ENCODE measurements at regions not wholly inside any gene's neighbourhood (a gene's known extent, or its start where the extent isn't known, plus 50 kb on each side); places are given as distances from the start of the nearest gene placed in this dataset.

DNA sequence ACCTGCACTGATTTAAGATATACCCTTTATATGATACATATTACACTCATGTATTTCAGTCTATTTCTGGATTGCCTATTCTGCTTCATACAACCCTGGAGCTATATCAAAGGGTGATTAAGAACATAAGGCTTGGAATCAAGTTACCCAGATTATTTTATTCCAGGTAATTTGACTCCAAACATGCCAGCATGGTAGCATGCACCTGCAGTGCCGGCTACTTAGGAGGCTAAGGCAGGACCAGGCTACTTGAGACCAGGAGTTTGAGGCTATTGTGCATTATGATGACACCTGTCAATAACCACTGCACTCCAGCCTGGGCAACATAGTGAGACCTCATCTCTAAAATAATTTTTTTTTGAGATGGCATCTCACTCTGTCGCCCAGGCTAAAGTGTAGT, 50.4 kb upstream of the NEO1 start:
- H3K4me3 ChIP-seq, result no peak overlapping the region
- DNase-seq, result no peak
- H3K4me1 ChIP-seq, result no peaks in the 10 kb centered on the region
- H3K36me3 ChIP-seq, result no peaks in the 10 kb centered on the region
- no peak overlapping the region for H3K27ac ChIP-seq
- peaks cover 11% of the 10 kb centered on the region for H3K27me3 ChIP-seq
- no peaks in the 10 kb centered on the region for H3K9me3 ChIP-seq (replicated peaks)

DNA sequence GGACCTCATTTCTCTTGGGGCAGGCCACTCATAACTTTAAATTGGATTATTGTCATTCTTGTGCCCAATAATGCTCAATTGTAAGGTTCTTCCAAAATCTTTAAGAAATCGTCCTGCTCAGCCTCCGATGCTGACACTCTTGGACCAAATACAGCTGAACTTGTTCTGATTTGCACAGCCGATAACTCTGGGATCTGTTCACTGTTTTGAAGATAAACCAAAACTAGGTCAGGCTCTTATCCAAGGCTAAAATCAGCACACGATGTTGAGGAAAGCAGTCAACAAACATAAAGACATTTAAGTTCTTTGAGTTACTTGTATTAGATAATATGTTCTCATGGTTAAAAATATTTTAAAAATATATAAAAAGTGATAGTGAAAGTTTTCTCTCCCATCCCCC, 52.0 kb upstream of the NEO1 start:
- Histone ChIP-seq H3K4me1 (no peaks in the 10 kb centered on the region), H3K27me3 (peaks cover 4% of the 10 kb centered on the region; the same call in 1 of the 2 replicates), H3K27ac (no peak overlapping the region), H3K36me3 (no peaks in the 10 kb centered on the region), H3K9me3 (replicated peaks) (no peaks in the 10 kb centered on the region), H3K4me3 (no peak overlapping the region)
- DNase-seq, result no peak

DNA sequence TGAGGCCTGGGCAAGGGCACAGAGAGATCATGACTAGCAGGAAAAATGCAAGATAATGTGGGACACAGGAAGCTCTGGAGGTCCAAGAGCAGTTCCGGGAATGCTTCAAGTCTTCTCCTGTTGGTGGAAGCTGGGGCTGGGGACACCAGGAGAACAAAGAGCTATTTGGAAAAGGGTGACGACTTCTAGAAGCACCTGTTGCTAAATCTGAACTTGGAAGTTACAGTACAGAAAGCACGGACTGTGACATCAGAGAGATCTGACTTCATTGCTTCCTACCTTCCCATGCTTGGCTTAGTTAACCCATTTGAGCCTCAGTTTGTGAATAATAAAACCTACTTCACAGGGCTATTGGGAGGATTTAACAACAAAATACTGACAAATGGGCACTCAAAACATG, 52.7 kb upstream of the NEO1 start:
- Histone ChIP-seq H3K4me3 (no peak overlapping the region), H3K36me3 (no peaks in the 10 kb centered on the region), H3K4me1 (no peaks in the 10 kb centered on the region), H3K27ac (no peak overlapping the region), H3K9me3 (replicated peaks) (no peaks in the 10 kb centered on the region), H3K27me3 (peaks cover 7% of the 10 kb centered on the region; the same call in 1 of the 2 replicates)
- peak in 1 of 2 experiments; percentile 1 for DNase-seq

- DNase-seq, result no peak
- H3K36me3 ChIP-seq, result no peaks in the 10 kb centered on the region
- H3K27ac ChIP-seq, result no peak overlapping the region
- H3K4me1 ChIP-seq, result no peaks in the 10 kb centered on the region
- peaks cover 7% of the 10 kb centered on the region; the same call in 1 of the 2 replicates for H3K27me3 ChIP-seq
- no peak overlapping the region for H3K4me3 ChIP-seq
- no peaks in the 10 kb centered on the region for H3K9me3 ChIP-seq (replicated peaks)
These were observed 53.4 kb upstream of the NEO1 start for GRCh38 chr15:72998681-72999466.

DNA sequence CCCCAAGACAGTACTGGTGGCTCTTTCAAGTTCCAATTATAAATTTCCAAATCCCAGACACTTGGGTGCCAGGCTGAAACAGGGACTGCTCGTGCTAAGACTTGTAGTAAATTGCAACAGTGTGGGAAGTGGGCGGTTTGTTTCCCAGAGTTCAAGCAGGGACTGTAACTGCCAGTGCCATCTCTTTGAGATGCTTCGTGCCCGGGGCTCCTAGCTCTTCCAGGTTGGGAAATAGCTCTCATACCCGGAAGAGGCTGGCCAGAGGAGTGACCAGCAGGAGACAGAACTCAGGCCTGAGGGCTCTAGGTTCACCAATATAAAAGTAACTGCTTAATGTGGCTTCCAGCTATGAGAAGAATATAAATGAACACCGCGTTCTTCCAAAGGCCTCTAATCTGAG, 54.0 kb upstream of the NEO1 start:
- Histone ChIP-seq H3K4me3 (no peak overlapping the region), H3K4me1 (no peaks in the 10 kb centered on the region), H3K9me3 (replicated peaks) (no peaks in the 10 kb centered on the region), H3K27me3 (peaks cover 14% of the 10 kb centered on the region; the same call in 1 of the 2 replicates), H3K36me3 (no peaks in the 10 kb centered on the region), H3K27ac (no peak overlapping the region)
- DNase-seq, result no peak

- H3K9me3 ChIP-seq (replicated peaks), result no peaks in the 10 kb centered on the region
- H3K4me3 ChIP-seq, result no peak overlapping the region
- no peaks in the 10 kb centered on the region for H3K36me3 ChIP-seq
- no peak overlapping the region for H3K27ac ChIP-seq
- no peak for DNase-seq
- H3K27me3 ChIP-seq, result peaks cover 13% of the 10 kb centered on the region; the same call in 1 of the 2 replicates
- no peaks in the 10 kb centered on the region for H3K4me1 ChIP-seq
These were observed 56.4 kb upstream of the NEO1 start for GRCh38 chr15:72995849-72996248.

GRCh38 chr15:72994534-72995177, 57.6 kb upstream of the NEO1 start:
- Histone ChIP-seq H3K27ac (no peak overlapping the region), H3K4me1 (no peaks in the 10 kb centered on the region), H3K9me3 (replicated peaks) (no peaks in the 10 kb centered on the region), H3K4me3 (no peak overlapping the region), H3K27me3 (peaks cover 13% of the 10 kb centered on the region; the same call in 1 of the 2 replicates), H3K36me3 (no peaks in the 10 kb centered on the region)
- DNase-seq, result no peak

GRCh38 chr15:72992841-72993252, 59.4 kb upstream of the NEO1 start:
- no peak overlapping the region for H3K4me3 ChIP-seq
- H3K27me3 ChIP-seq, result peaks cover 13% of the 10 kb centered on the region; the same call in 1 of the 2 replicates

DNA sequence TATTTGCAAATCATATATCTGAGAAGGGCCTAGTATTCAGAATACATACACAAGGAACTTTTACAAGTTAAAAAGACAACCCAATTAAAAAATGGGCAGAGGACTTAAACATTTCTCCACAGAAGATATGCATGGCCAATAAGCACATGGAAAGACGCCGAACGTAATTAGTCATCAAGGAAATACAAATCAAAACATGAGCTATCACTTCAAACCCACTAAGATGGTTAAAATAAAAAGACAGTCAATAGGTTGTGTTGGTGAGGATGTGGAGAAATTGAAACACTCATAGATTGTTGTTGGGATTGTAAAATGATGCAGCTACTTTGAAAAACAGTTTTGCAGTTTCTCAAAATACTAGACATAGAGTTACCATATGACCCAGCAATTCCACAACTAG, 61.2 kb upstream of the NEO1 start:
- Histone ChIP-seq H3K27ac (no peak overlapping the region), H3K4me3 (no peak overlapping the region), H3K36me3 (no peaks in the 10 kb centered on the region), H3K9me3 (replicated peaks) (no peaks in the 10 kb centered on the region), H3K27me3 (peaks cover 13% of the 10 kb centered on the region; the same call in 1 of the 2 replicates), H3K4me1 (no peaks in the 10 kb centered on the region)
- DNase-seq, result no peak

More at GRCh38 chr15:72992841-72993252, 59.4 kb upstream of the NEO1 start:
- H3K4me1 ChIP-seq, result no peaks in the 10 kb centered on the region
- no peak overlapping the region for H3K27ac ChIP-seq
- no peak for DNase-seq
- no peaks in the 10 kb centered on the region for H3K36me3 ChIP-seq
- no peaks in the 10 kb centered on the region for H3K9me3 ChIP-seq (replicated peaks)

GRCh38 chr15:72983801-72984545, 68.3 kb upstream of the NEO1 start:
- H3K27me3 ChIP-seq, result peaks cover 9% of the 10 kb centered on the region; the same call in 1 of the 2 replicates
- H3K4me3 ChIP-seq, result no peak overlapping the region
- H3K36me3 ChIP-seq, result no peaks in the 10 kb centered on the region
- no peak for DNase-seq
- H3K27ac ChIP-seq, result no peak overlapping the region
- no peaks in the 10 kb centered on the region for H3K4me1 ChIP-seq
- no peaks in the 10 kb centered on the region for H3K9me3 ChIP-seq (replicated peaks)

DNA sequence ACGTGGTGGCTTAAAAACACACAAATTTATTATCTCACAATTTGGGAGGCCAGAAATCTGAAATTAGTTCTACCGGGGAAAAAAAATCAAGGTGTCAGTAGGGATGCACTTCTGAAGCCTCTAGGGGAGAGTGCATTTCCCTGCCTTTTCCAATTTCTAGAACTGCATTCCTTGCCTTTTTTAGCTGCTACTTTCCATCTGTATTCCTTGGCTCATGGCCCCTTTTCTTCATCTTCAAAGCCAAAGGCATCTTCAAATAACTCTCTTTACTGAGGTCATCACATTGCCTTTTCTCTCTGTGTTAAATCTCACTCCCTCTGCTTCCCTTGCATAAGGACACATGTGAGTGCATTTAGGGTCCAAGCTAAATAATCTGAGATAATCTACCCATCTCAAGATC, 69.5 kb upstream of the NEO1 start:
- H3K4me1 ChIP-seq, result no peaks in the 10 kb centered on the region
- H3K27ac ChIP-seq, result no peak overlapping the region
- peaks cover 9% of the 10 kb centered on the region; the same call in 1 of the 2 replicates for H3K27me3 ChIP-seq
- DNase-seq, result no peak
- H3K9me3 ChIP-seq (replicated peaks), result no peaks in the 10 kb centered on the region
- H3K4me3 ChIP-seq, result no peak overlapping the region
- H3K36me3 ChIP-seq, result no peaks in the 10 kb centered on the region

- no peak for DNase-seq
These were observed 71.6 kb upstream of the NEO1 start for GRCh38 chr15:72980661-72981060.

GRCh38 chr15:72979791-72980190, 72.5 kb upstream of the NEO1 start:
- Histone ChIP-seq H3K9me3 (replicated peaks) (no peaks in the 10 kb centered on the region), H3K27me3 (peaks cover 9% of the 10 kb centered on the region; the same call in 1 of the 2 replicates), H3K27ac (no peak overlapping the region), H3K36me3 (no peaks in the 10 kb centered on the region), H3K4me3 (no peak overlapping the region), H3K4me1 (no peaks in the 10 kb centered on the region)
- no peak for DNase-seq

More at GRCh38 chr15:72980661-72981060, 71.6 kb upstream of the NEO1 start:
- Histone ChIP-seq H3K27me3 (peaks cover 9% of the 10 kb centered on the region; the same call in 1 of the 2 replicates), H3K9me3 (replicated peaks) (no peaks in the 10 kb centered on the region), H3K4me1 (no peaks in the 10 kb centered on the region), H3K27ac (no peak overlapping the region), H3K4me3 (no peak overlapping the region), H3K36me3 (no peaks in the 10 kb centered on the region)

- H3K4me1 ChIP-seq, result no peaks in the 10 kb centered on the region
- no peaks in the 10 kb centered on the region for H3K9me3 ChIP-seq (replicated peaks)
- no peak overlapping the region for H3K27ac ChIP-seq
- no peak for DNase-seq
- H3K27me3 ChIP-seq, result peaks cover 9% of the 10 kb centered on the region; the same call in 1 of the 2 replicates
- H3K36me3 ChIP-seq, result no peaks in the 10 kb centered on the region
- H3K4me3 ChIP-seq, result no peak overlapping the region
These were observed 73.0 kb upstream of the NEO1 start for GRCh38 chr15:72979308-72979707.

DNA sequence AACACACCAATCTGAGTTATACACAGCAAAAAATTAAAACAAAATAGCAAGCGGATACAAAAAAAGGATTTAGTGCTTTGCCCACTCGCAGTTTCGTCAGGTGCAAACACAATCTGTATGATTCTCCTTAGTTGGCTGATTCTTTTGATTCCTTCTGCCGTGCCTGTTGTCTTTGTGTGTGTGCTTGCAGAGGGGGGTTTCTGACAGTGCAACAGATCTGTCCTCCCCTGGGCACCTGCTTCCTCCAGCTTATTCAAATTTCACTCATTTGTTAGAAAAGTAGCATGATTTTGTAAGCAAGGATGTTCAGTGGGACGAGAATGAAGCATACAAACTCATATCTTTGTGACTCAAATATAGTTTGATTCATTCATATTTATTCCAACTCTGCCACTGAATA, 74.0 kb upstream of the NEO1 start:
- Histone ChIP-seq H3K36me3 (no peaks in the 10 kb centered on the region), H3K4me1 (no peaks in the 10 kb centered on the region), H3K27ac (no peak overlapping the region), H3K4me3 (no peak overlapping the region), H3K27me3 (peaks cover 9% of the 10 kb centered on the region; the same call in 1 of the 2 replicates), H3K9me3 (replicated peaks) (no peaks in the 10 kb centered on the region)
- no peak for DNase-seq

All from SJCRH30 (cell line).